ENCODE measurements at regions not wholly inside any gene's neighbourhood (a gene's known extent, or its start where the extent isn't known, plus 50 kb on each side); places are given as distances from the start of the nearest gene placed in this dataset.

- no peaks in the 10 kb centered on the region for H3K9me3 ChIP-seq
- no peaks in the 10 kb centered on the region for H3K36me3 ChIP-seq
- H3K27ac ChIP-seq = no peak overlapping the region
- H3K4me3 ChIP-seq = no peak overlapping the region
- 40 to 42% methylated on average over 18 of the region's 18 CpGs for WGBS, 2 donors
- DNase-seq (no peak), ATAC-seq (ENCODE audit: low FRiP score in 2 of 2) (no peak)
- no peaks in the 10 kb centered on the region for H3K27me3 ChIP-seq
- H3K4me1 ChIP-seq = no peaks in the 10 kb centered on the region
- TF ChIP-seq CTCF (IDR thresholded peaks at IDR 0.05) = no peak
- no peak for TF ChIP-seq POLR2A (IDR thresholded peaks at IDR 0.05)
- TF ChIP-seq POLR2AphosphoS5 (IDR thresholded peaks at IDR 0.05) = no peak
- no peak for TF ChIP-seq EP300 (IDR thresholded peaks at IDR 0.05)
Observed at GRCh38 chr3:180743813-180744590, 64.7 kb upstream of the CCDC39 start.

- TF ChIP-seq EP300 (IDR thresholded peaks at IDR 0.05) = no peak
- TF ChIP-seq CTCF (IDR thresholded peaks at IDR 0.05) = no peak
- no peak for TF ChIP-seq POLR2AphosphoS5 (IDR thresholded peaks at IDR 0.05)
- no peak for TF ChIP-seq POLR2A (IDR thresholded peaks at IDR 0.05)
- Histone ChIP-seq H3K4me3 (no peak overlapping the region), H3K36me3 (no peaks in the 10 kb centered on the region), H3K27me3 (no peaks in the 10 kb centered on the region), H3K27ac (no peak overlapping the region), H3K4me1 (no peaks in the 10 kb centered on the region), H3K9me3 (no peaks in the 10 kb centered on the region)
- DNase-seq (no peak), ATAC-seq (ENCODE audit: low FRiP score in 2 of 2) (no peak)
- WGBS, 2 donors = 41 to 55% methylated on average over 1 of the region's 1 CpG
Observed at GRCh38 chr3:180747805-180748361, 68.6 kb upstream of the CCDC39 start.

GRCh38 chr3:180749322-180749721, 70.0 kb upstream of the CCDC39 start:
- H3K4me3 ChIP-seq = no peak overlapping the region
- TF ChIP-seq POLR2A (IDR thresholded peaks at IDR 0.05) (no peak), POLR2AphosphoS5 (IDR thresholded peaks at IDR 0.05) (no peak), EP300 (IDR thresholded peaks at IDR 0.05) (no peak), CTCF (IDR thresholded peaks at IDR 0.05) (no peak)
- DNase-seq (no peak), ATAC-seq (ENCODE audit: low FRiP score in 2 of 2) (no peak)
- H3K27me3 ChIP-seq = no peaks in the 10 kb centered on the region
- no peaks in the 10 kb centered on the region for H3K4me1 ChIP-seq
- H3K36me3 ChIP-seq = no peaks in the 10 kb centered on the region
- WGBS, 2 donors = 60 to 69% methylated on average over 3 of the region's 3 CpGs
- no peak overlapping the region for H3K27ac ChIP-seq
- no peaks in the 10 kb centered on the region for H3K9me3 ChIP-seq

- Histone ChIP-seq H3K27me3 (no peaks in the 10 kb centered on the region), H3K36me3 (no peaks in the 10 kb centered on the region), H3K4me3 (no peak overlapping the region), H3K4me1 (no peaks in the 10 kb centered on the region), H3K27ac (no peak overlapping the region), H3K9me3 (no peaks in the 10 kb centered on the region)
- TF ChIP-seq POLR2AphosphoS5 (IDR thresholded peaks at IDR 0.05) = no peak
- TF ChIP-seq EP300 (IDR thresholded peaks at IDR 0.05) = no peak
- TF ChIP-seq CTCF (IDR thresholded peaks at IDR 0.05) = no peak
- TF ChIP-seq POLR2A (IDR thresholded peaks at IDR 0.05) = no peak
- no peak for ATAC-seq (ENCODE audit: low FRiP score in 2 of 2)
- no peak for DNase-seq
Observed at GRCh38 chr3:180749796-180750195, 70.5 kb upstream of the CCDC39 start.

GRCh38 chr3:180755556-180755955, 76.3 kb upstream of the CCDC39 start:
- Histone ChIP-seq H3K27me3 (no peaks in the 10 kb centered on the region), H3K27ac (no peak overlapping the region), H3K4me3 (no peak overlapping the region), H3K4me1 (no peaks in the 10 kb centered on the region), H3K9me3 (peaks cover 0 to 3% (median 0%) of the 10 kb centered on the region in 4 donors), H3K36me3 (no peaks in the 10 kb centered on the region)
- DNase-seq (no peak), ATAC-seq (ENCODE audit: low FRiP score in 2 of 2) (no peak)
- 57 to 59% methylated on average over 2 of the region's 2 CpGs for WGBS, 2 donors
- TF ChIP-seq POLR2A (IDR thresholded peaks at IDR 0.05) = no peak
- no peak for TF ChIP-seq EP300 (IDR thresholded peaks at IDR 0.05)
- no peak for TF ChIP-seq POLR2AphosphoS5 (IDR thresholded peaks at IDR 0.05)
- TF ChIP-seq CTCF (IDR thresholded peaks at IDR 0.05) = no peak
